Mucosa of descending colon (tissue), 3 donors: ENCODE measurements at regions not wholly inside any gene's neighbourhood (a gene's known extent, or its start where the extent isn't known, plus 50 kb on each side); places are given as distances from the start of the nearest gene placed in this dataset.

ENCODE experiments used
- ATAC-seq: fragments of 200-7000 bp; cut with Tn5 transposase; one replicate; pipeline ENCODE4 v1.9.1; 2020; ENCODE audit warnings: mild to moderate bottlenecking, moderate library complexity
- DNase-seq, 3 donors: peaks; one replicate each; pipeline ENCODE4 v3.0.0-alpha.2; 2020
- H3K36me3 ChIP-seq: fragments of 200-600 bp; one replicate; pipeline ENCODE4 v1.8.0; 2021; ENCODE audit warnings: low read depth, mild to moderate bottlenecking
- H3K4me1 ChIP-seq: fragments of 200-600 bp; one replicate; pipeline ENCODE4 v1.8.0; 2021; ENCODE audit warnings: low read depth, mild to moderate bottlenecking
- H3K4me3 ChIP-seq: fragments of 200-600 bp; one replicate; pipeline ENCODE4 v1.8.0; 2021; ENCODE audit warnings: mild to moderate bottlenecking
- H3K9me3 ChIP-seq: fragments of 200-600 bp; one replicate; pipeline ENCODE4 v1.8.0; 2021; ENCODE audit warnings: mild to moderate bottlenecking
- CTCF ChIP-seq: fragments of 200-600 bp; IDR thresholded peaks from one replicate; pipeline ENCODE4 v1.8.0; 2022; ENCODE audit warnings: antibody characterized with exemption, mild to moderate bottlenecking
- intact Hi-C, 2 donors: fragments of 100-400 bp; cut with DNase I in 1 of 2; cut with micrococcal nuclease in 1 of 2; formaldehyde crosslinking; loops; one replicate each; pipeline versions ENCODE4 v1.11.0 to v1.11.1; 2022; cut with DNase I, micrococcal nuclease
- donor health status: DM: no; HTN: no; CAD: no; lungs with moderate emphysema.
- donor health status: DM: no; HTN: no; CAD: no.
- donor health status: DM: no; HTN: yes; CAD: no.

GRCh38 chr2:122019724-122020123 is 264.3 kb downstream of the TSN start:
- Histone ChIP-seq H3K36me3 (no peaks in the 10 kb centered on the region), H3K9me3 (no peaks in the 10 kb centered on the region), H3K4me3 (no peak overlapping the region), H3K4me1 (peaks cover 12% of the 10 kb centered on the region)
- DNase-seq (peak; percentile 64 to 73 (median 71)), ATAC-seq (peak; percentile 99)
- intact Hi-C loops, result no loop called here
- TF ChIP-seq CTCF, result no peak

- Histone ChIP-seq H3K4me1 (peaks cover 12% of the 10 kb centered on the region), H3K4me3 (no peak overlapping the region), H3K9me3 (no peaks in the 10 kb centered on the region), H3K36me3 (no peaks in the 10 kb centered on the region)
- ATAC-seq, result no peak
- DNase-seq, result no peak
- intact Hi-C loops, result no loop called here
- TF ChIP-seq CTCF, result no peak
These were observed 264.9 kb downstream of the TSN start for GRCh38 chr2:122020377-122020776.

- DNase-seq, result no peak
- no peak for ATAC-seq
- no peaks in the 10 kb centered on the region for H3K36me3 ChIP-seq
- H3K4me3 ChIP-seq, result no peak overlapping the region
- no peak for TF ChIP-seq CTCF
- H3K9me3 ChIP-seq, result no peaks in the 10 kb centered on the region
- H3K4me1 ChIP-seq, result peaks cover 12% of the 10 kb centered on the region
- intact Hi-C loops, result no loop called here
These were observed 266.5 kb downstream of the TSN start for GRCh38 chr2:122021941-122022340.

GRCh38 chr2:122022531-122022930 is 267.1 kb downstream of the TSN start:
- Histone ChIP-seq H3K36me3 (no peaks in the 10 kb centered on the region), H3K9me3 (no peaks in the 10 kb centered on the region), H3K4me3 (no peak overlapping the region), H3K4me1 (peaks cover 12% of the 10 kb centered on the region)
- TF ChIP-seq CTCF, result no peak
- ATAC-seq (no peak), DNase-seq (no peak)
- intact Hi-C loops, result no loop called here

GRCh38 chr2:122023059-122023864 is 267.8 kb downstream of the TSN start:
- Histone ChIP-seq H3K36me3 (no peaks in the 10 kb centered on the region), H3K4me3 (no peak overlapping the region), H3K4me1 (peaks cover 12% of the 10 kb centered on the region), H3K9me3 (no peaks in the 10 kb centered on the region)
- ATAC-seq, result no peak
- no peak for DNase-seq
- no peak for TF ChIP-seq CTCF
- intact Hi-C loops, result no loop called here
